C4-2B (cell line): ENCODE measurements at regions not wholly inside any gene's neighbourhood (a gene's known extent, or its start where the extent isn't known, plus 50 kb on each side); places are given as distances from the start of the nearest gene placed in this dataset.

Source experiments
- CTCF ChIP-seq: fragments of 450-650 bp; conservative IDR thresholded peaks from 2 replicates; pipeline ENCODE4 v1.5.1; 2017; ENCODE audit warnings: mild to moderate bottlenecking
- ZFX ChIP-seq: fragments of 450-650 bp; IDR thresholded peaks from 2 replicates; pipeline ENCODE4 v1.6.1; 2017

- TF ChIP-seq CTCF, result no peak
- no peak for TF ChIP-seq ZFX
These were observed 154.4 kb downstream of the RPAP3 start for GRCh38 chr12:47551426-47551851.
